HepG2 (cell line): ENCODE measurements at regions not wholly inside any gene's neighbourhood (a gene's known extent, or its start where the extent isn't known, plus 50 kb on each side); places are given as distances from the start of the nearest gene placed in this dataset.

Experiments
- ATAC-seq: fragments of 200-7000 bp; cut with Tn5 transposase; 3 replicates; pipeline ENCODE4 v1.9.1; 2020; ENCODE audit warnings: mild to moderate bottlenecking, moderate library complexity
- BruUV-seq: library from RNA; stranded (reverse); fragments of 400-500 nt; replicated peaks from 2 replicates; lab custom pipeline; 2021; lab: Mats Ljungman, UMichigan
- CTCF ChIA-PET: fragments of 300-600 bp; formaldehyde crosslinking; extraction: SDS; loops from one replicate; lab custom pipeline; 2021; ENCODE audit warnings: low total read pairs, inconsistent platforms, low intra/inter-chr PET ratio; lab: Yijun Ruan, JAX
- POLR2A ChIA-PET: fragments of 350-600 bp; sonication (Branson Sonifier 250); formaldehyde crosslinking; loops from one replicate; lab custom pipeline; 2020; ENCODE audit warnings: antibody characterized with exemption, inconsistent platforms; lab: Yijun Ruan, JAX
- DNase-seq: peaks from one replicate; pipeline ENCODE4 v3.0.0-alpha.2; 2015; ENCODE audit warnings: low spot score
- FAIRE-seq: peaks from 3 replicates; lab custom pipeline; 2011; peaks lifted over from hg19 to GRCh38; lab: Jason Lieb, UNC
- H2AFZ ChIP-seq: one replicate; pipeline ENCODE4 v1.6.1; 2011; ENCODE audit warnings: low read length, inconsistent platforms
- H3K27ac ChIP-seq: fragments of 300-600 bp; 3 replicates; pipeline ENCODE4 v1.8.0; 2011; ENCODE audit warnings: mixed run types, mild to moderate bottlenecking, mixed read lengths, low read length, inconsistent platforms; ENCODE audit not compliant: insufficient read depth; ENCODE audit errors: extremely low read length
- H3K27me3 ChIP-seq, 2 experiments: fragments of 200-600 bp in 1 of 2; 2 replicates in 1 of 2; 3 replicates in 1 of 2; pipeline versions ENCODE4 v1.6.0 to v1.8.0; 2011; ENCODE audit warnings: low read length in 2 of 2, mild to moderate bottlenecking in 2 of 2, moderate library complexity in 2 of 2, inconsistent platforms in 1 of 2; ENCODE audit not compliant: insufficient read depth in 2 of 2, control insufficient read depth in 1 of 2
- H3K36me3 ChIP-seq, 2 experiments: fragments of 200-600 bp in 1 of 2; replicated peaks in 1 of 2; 2 replicates in 1 of 2; 3 replicates in 1 of 2; pipeline versions ENCODE4 v1.5.1 to v1.8.0; 2011; ENCODE audit warnings: low read length in 2 of 2, inconsistent platforms in 1 of 2; ENCODE audit not compliant: insufficient read depth in 2 of 2, control insufficient read depth in 1 of 2
- H3K4me1 ChIP-seq: 2 replicates; pipeline ENCODE4 v1.5.1; 2012; ENCODE audit warnings: low read length, inconsistent platforms; ENCODE audit not compliant: insufficient read depth
- H3K4me2 ChIP-seq: 2 replicates; pipeline ENCODE4 v1.6.0; 2011; ENCODE audit warnings: low read depth, low read length, inconsistent platforms
- H3K4me3 ChIP-seq, 3 experiments: fragments of 200-600 bp in 1 of 3; sonication (generic), shearing (Covaris generic) in 1 of 3; replicated peaks in 1 of 3; 2 replicates each; pipeline ENCODE4 v1.5.1; 2011 to 2016; ENCODE audit warnings: low read length in 3 of 3, inconsistent platforms in 2 of 3, low read depth in 2 of 3, mild to moderate bottlenecking in 2 of 3, control low read depth in 1 of 3, mixed read lengths in 1 of 3; ENCODE audit not compliant: insufficient read depth in 1 of 3
- H3K79me2 ChIP-seq: one replicate; pipeline ENCODE4 v1.6.1; 2011; ENCODE audit warnings: low read length, inconsistent platforms; ENCODE audit not compliant: insufficient read depth
- H3K9ac ChIP-seq: 2 replicates; pipeline ENCODE4 v1.6.0; 2011; ENCODE audit warnings: mild to moderate bottlenecking, low read depth, low read length, inconsistent platforms; ENCODE audit not compliant: insufficient read depth
- H3K9me3 ChIP-seq: 2 replicates; pipeline ENCODE4 v1.5.1; 2012; ENCODE audit warnings: mild to moderate bottlenecking, low read length
- H4K20me1 ChIP-seq: 2 replicates; pipeline ENCODE4 v1.6.0; 2011; ENCODE audit warnings: inconsistent platforms, mild to moderate bottlenecking, low read length, moderate library complexity; ENCODE audit not compliant: insufficient read depth
- CBFB ChIP-seq: sonication (generic); formaldehyde crosslinking; IDR thresholded peaks from 2 replicates; pipeline ENCODE4 v1.4.0; 2020; ENCODE audit warnings: missing genetic modification reagents
- DMAP1 ChIP-seq: IDR thresholded peaks from 2 replicates; pipeline ENCODE4 v1.6.1; 2016
- HNRNPL ChIP-seq: fragments of 200-400 bp; formaldehyde crosslinking; IDR thresholded peaks from 2 replicates; pipeline ENCODE4 v1.6.1; 2017; ENCODE audit warnings: mild to moderate bottlenecking, low read depth, low read length
- MXI1 ChIP-seq: IDR thresholded peaks from 3 replicates; pipeline ENCODE4 v1.6.1; 2012; ENCODE audit warnings: low read depth, low read length, inconsistent platforms, borderline replicate concordance
- PCBP2 ChIP-seq: fragments of 200-400 bp; formaldehyde crosslinking; optimal IDR thresholded peaks from 2 replicates; pipeline ENCODE3; 2018; ENCODE audit warnings: low read length, low read depth; ENCODE audit not compliant: poor library complexity, severe bottlenecking
- PHF20 ChIP-seq: sonication (generic); formaldehyde crosslinking; IDR thresholded peaks from 2 replicates; pipeline ENCODE4 v1.5.0; 2020; ENCODE audit warnings: mild to moderate bottlenecking, missing genetic modification reagents
- POLR2AphosphoS2 ChIP-seq: IDR thresholded peaks from 2 replicates; pipeline ENCODE4 v1.6.1; 2011; ENCODE audit warnings: low read depth, low read length, improper control_type of control experiment
- RBM22 ChIP-seq: fragments of 200-400 bp; formaldehyde crosslinking; optimal IDR thresholded peaks from 2 replicates; pipeline ENCODE3; 2017; ENCODE audit warnings: mild to moderate bottlenecking, low read length, moderate library complexity
- SRSF9 ChIP-seq: fragments of 200-400 bp; formaldehyde crosslinking; IDR thresholded peaks from 2 replicates; pipeline ENCODE4 v1.6.1; 2018; ENCODE audit warnings: borderline replicate concordance, mild to moderate bottlenecking, low read depth, low read length; ENCODE audit not compliant: insufficient read depth, poor library complexity, severe bottlenecking
- ZBTB42 ChIP-seq: sonication (generic); formaldehyde crosslinking; IDR thresholded peaks from 2 replicates; pipeline ENCODE4 v1.5.0; 2020; ENCODE audit warnings: mild to moderate bottlenecking, missing genetic modification reagents
- ZFP82 ChIP-seq: sonication (generic); formaldehyde crosslinking; IDR thresholded peaks from 2 replicates; pipeline ENCODE4 v1.5.1; 2020; ENCODE audit warnings: mild to moderate bottlenecking, missing genetic modification reagents, borderline replicate concordance
- ZNF33B ChIP-seq: sonication (generic); formaldehyde crosslinking; IDR thresholded peaks from 2 replicates; pipeline ENCODE4 v1.5.1; 2020; ENCODE audit warnings: mild to moderate bottlenecking, missing genetic modification reagents
- ZNF451 ChIP-seq: sonication (generic); formaldehyde crosslinking; IDR thresholded peaks from 2 replicates; pipeline ENCODE4 v1.5.0; 2020; ENCODE audit warnings: mild to moderate bottlenecking, missing genetic modification reagents
- ZNF510 ChIP-seq: sonication (generic); formaldehyde crosslinking; IDR thresholded peaks from 2 replicates; pipeline ENCODE4 v1.4.0; 2020; ENCODE audit warnings: low read depth, mild to moderate bottlenecking, missing genetic modification reagents
- ZNF572 ChIP-seq: sonication (generic); formaldehyde crosslinking; IDR thresholded peaks from 2 replicates; pipeline ENCODE4 v1.5.1; 2020; ENCODE audit warnings: mild to moderate bottlenecking, missing genetic modification reagents
- ZNF615 ChIP-seq: sonication (generic); formaldehyde crosslinking; IDR thresholded peaks from 2 replicates; pipeline ENCODE4 v1.5.0; 2020; ENCODE audit warnings: mild to moderate bottlenecking, missing genetic modification reagents, borderline replicate concordance
- WGBS: methylation state at CpG from one replicate; pipeline ENCODE4 v1.1.6; 2017; ENCODE audit warnings: low lambda C conversion rate; 5-methylcytosine and 5-hydroxymethylcytosine counted together
- in situ Hi-C: cut with HindIII; loops from 2 replicates; pipeline ENCODE4 v1.10.0; 2017; ENCODE audit warnings: low pct_unique_long_range_greater_than_20kb; ENCODE audit not compliant: extremely low pct_ligation_motif_present
- intact Hi-C: fragments of 100-400 bp; cut with micrococcal nuclease; formaldehyde crosslinking; loops from one replicate; pipeline ENCODE4 v1.10.0; 2022; ENCODE audit not compliant: unreplicated experiment
- TF ChIP-seq, protein P1 (sequence below): sonication (generic); formaldehyde crosslinking; conservative IDR thresholded peaks from 2 replicates; pipeline ENCODE4 v1.8.1; 2023; ENCODE audit warnings: missing genetic modification reagents
- TF ChIP-seq, protein P2 (sequence below): sonication (generic); formaldehyde crosslinking; IDR thresholded peaks from 2 replicates; pipeline ENCODE4 v1.4.0; 2020; ENCODE audit warnings: missing genetic modification reagents
- TF ChIP-seq, protein P3 (sequence below): sonication (generic); formaldehyde crosslinking; IDR thresholded peaks from 2 replicates; pipeline ENCODE4 v1.8.1; 2022; ENCODE audit warnings: low read depth, mild to moderate bottlenecking, missing genetic modification reagents

DNA sequence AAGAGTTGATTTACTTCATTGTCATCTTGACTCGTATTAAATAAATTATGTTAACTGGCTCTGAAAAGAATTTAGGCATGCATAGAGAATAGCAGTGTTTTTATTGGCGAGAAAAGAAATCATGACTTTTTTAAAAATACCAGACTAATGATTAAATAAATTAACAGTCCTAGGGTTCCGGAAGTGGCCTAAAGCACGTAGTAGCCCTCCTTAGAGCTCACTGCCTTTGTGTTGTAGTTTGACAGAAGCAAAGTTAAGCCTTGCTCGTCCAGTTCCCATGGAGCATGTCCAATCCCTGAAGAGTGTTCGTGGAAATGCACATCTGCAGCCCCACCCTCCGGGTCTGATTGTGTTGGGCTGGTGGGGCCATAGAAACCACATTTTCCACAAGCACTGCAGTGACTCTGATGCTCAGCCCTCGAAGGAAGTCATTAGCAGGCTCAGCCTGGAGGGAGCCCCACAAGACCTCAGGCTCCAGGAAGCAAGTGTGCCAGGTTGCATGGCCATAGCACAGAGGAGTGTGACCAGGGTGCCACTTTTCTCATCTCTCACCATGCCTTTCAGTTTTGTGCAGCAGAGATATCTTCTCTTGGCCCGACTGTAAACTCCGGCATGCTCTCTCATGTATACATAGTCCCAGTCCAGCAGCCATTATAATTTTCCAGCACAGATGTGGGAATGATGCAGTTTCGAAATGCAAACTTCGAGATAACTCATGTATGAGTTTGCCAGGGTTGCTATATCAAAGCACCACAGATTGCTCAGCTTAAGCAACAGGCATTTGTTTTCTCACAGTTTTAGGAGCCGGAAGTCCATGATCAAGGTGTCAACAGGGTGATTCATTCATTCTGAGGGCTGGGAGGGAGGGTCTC, 188.6 kb upstream of the SH3BP4 start:
- POLR2A ChIA-PET: interaction anchor here (1.0 to 1.5 kb wide), 3 partner anchors 69 to 86 kb away, joined by 3 to 5 read pairs (median 4); no protein-coding TSS in a partner anchor
- in situ Hi-C loops: no loop called here
- Histone ChIP-seq H3K9me3 (peaks cover 16% of the 10 kb centered on the region), H3K27ac (no peak overlapping the region), H4K20me1 (no peaks in the 10 kb centered on the region), H3K9ac (no peak overlapping the region), H3K4me2 (peak overlapping the region; percentile 52), H2AFZ (peak overlapping the region; percentile 24), H3K36me3 (no peaks in the 10 kb centered on the region), H3K27me3 (no peaks in the 10 kb centered on the region), H3K79me2 (no peaks in the 10 kb centered on the region), H3K4me3 (no peak overlapping the region; a peak in 1 of 6 replicates), H3K4me1 (peaks cover 49% of the 10 kb centered on the region)
- 62% methylated on average over 12 of the region's 13 CpGs for WGBS
- no TSS peak for BruUV-seq
- FAIRE-seq: peak; percentile 76
- intact Hi-C loops: no loop called here
- CTCF ChIA-PET: no interaction called here
- peak; percentile 91 for ATAC-seq
- peak; percentile 86 for DNase-seq
- TF ChIP-seq ZBTB42 (CRISPR knock-in tag) (no peak), PHF20 (CRISPR knock-in tag) (no peak), ZNF615 (CRISPR knock-in tag) (no peak), MXI1 (no peak), CBFB (no peak), HNRNPL (no peak), ZNF572 (CRISPR knock-in tag) (no peak), SRSF9 (no peak), ZNF33B (CRISPR knock-in tag) (no peak), RBM22 (no peak), POLR2AphosphoS2 (no peak), ZFP82 (CRISPR knock-in tag) (no peak), PCBP2 (no peak), ZNF451 (CRISPR knock-in tag) (no peak), DMAP1 (CRISPR knock-in tag) (no peak), ZNF510 (CRISPR knock-in tag) (no peak)
- TF ChIP-seq, protein P1, sequence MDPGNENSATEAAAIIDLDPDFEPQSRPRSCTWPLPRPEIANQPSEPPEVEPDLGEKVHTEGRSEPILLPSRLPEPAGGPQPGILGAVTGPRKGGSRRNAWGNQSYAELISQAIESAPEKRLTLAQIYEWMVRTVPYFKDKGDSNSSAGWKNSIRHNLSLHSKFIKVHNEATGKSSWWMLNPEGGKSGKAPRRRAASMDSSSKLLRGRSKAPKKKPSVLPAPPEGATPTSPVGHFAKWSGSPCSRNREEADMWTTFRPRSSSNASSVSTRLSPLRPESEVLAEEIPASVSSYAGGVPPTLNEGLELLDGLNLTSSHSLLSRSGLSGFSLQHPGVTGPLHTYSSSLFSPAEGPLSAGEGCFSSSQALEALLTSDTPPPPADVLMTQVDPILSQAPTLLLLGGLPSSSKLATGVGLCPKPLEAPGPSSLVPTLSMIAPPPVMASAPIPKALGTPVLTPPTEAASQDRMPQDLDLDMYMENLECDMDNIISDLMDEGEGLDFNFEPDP (CRISPR knock-in tag): no peak
- TF ChIP-seq, protein P2, sequence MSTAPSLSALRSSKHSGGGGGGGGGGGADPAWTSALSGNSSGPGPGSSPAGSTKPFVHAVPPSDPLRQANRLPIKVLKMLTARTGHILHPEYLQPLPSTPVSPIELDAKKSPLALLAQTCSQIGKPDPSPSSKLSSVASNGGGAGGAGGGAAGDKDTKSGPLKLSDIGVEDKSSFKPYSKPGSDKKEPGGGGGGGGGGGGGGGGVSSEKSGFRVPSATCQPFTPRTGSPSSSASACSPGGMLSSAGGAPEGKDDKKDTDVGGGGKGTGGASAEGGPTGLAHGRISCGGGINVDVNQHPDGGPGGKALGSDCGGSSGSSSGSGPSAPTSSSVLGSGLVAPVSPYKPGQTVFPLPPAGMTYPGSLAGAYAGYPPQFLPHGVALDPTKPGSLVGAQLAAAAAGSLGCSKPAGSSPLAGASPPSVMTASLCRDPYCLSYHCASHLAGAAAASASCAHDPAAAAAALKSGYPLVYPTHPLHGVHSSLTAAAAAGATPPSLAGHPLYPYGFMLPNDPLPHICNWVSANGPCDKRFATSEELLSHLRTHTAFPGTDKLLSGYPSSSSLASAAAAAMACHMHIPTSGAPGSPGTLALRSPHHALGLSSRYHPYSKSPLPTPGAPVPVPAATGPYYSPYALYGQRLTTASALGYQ (CRISPR knock-in tag): no peak
- TF ChIP-seq, protein P3, sequence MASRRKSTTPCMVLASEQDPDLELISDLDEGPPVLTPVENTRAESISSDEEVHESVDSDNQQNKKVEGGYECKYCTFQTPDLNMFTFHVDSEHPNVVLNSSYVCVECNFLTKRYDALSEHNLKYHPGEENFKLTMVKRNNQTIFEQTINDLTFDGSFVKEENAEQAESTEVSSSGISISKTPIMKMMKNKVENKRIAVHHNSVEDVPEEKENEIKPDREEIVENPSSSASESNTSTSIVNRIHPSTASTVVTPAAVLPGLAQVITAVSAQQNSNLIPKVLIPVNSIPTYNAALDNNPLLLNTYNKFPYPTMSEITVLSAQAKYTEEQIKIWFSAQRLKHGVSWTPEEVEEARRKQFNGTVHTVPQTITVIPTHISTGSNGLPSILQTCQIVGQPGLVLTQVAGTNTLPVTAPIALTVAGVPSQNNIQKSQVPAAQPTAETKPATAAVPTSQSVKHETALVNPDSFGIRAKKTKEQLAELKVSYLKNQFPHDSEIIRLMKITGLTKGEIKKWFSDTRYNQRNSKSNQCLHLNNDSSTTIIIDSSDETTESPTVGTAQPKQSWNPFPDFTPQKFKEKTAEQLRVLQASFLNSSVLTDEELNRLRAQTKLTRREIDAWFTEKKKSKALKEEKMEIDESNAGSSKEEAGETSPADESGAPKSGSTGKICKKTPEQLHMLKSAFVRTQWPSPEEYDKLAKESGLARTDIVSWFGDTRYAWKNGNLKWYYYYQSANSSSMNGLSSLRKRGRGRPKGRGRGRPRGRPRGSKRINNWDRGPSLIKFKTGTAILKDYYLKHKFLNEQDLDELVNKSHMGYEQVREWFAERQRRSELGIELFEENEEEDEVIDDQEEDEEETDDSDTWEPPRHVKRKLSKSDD (CRISPR knock-in tag): no peak
